Prostate gland (tissue), 2 donors: ENCODE measurements at regions not wholly inside any gene's neighbourhood (a gene's known extent, or its start where the extent isn't known, plus 50 kb on each side); places are given as distances from the start of the nearest gene placed in this dataset.
A peak's percentile ranks its signal among the peaks of the same experiment; 100 is the strongest.

Experiments used
- DNase-seq: peaks from one replicate; pipeline ENCODE4 v3.0.0-alpha.2; 2019; ENCODE audit warnings: low spot score
- H3K27ac ChIP-seq, 2 donors: fragments of 200-600 bp; sonication (generic); 2 replicates each; pipeline ENCODE4 v1.5.1; 2017 to 2019
- H3K27me3 ChIP-seq: fragments of 200-600 bp; sonication (generic); replicated peaks from 2 replicates; pipeline ENCODE4 v1.5.1; 2019; ENCODE audit not compliant: insufficient read depth
- H3K36me3 ChIP-seq, 2 donors: fragments of 200-600 bp; sonication (generic); 1 replicate in 1 of 2; 2 replicates in 1 of 2; pipeline versions ENCODE4 v1.5.1 to v1.8.1; 2017 to 2019
- H3K4me1 ChIP-seq: fragments of 200-600 bp; sonication (generic); replicated peaks from 2 replicates; pipeline ENCODE4 v1.5.1; 2019
- H3K4me3 ChIP-seq, 2 donors: fragments of 200-600 bp; sonication (generic); 2 replicates each; pipeline ENCODE4 v1.5.1; 2017 to 2019
- H3K9me3 ChIP-seq: fragments of 200-600 bp; sonication (generic); 2 replicates; pipeline ENCODE4 v1.5.1; 2017
- CTCF ChIP-seq, 4 experiments: fragments of 200-600 bp in 2 of 4; fragments of 450-650 bp in 2 of 4; sonication (generic) in 2 of 4; IDR thresholded peaks; 1 replicate in 3 of 4; 2 replicates in 1 of 4; pipeline ENCODE4 v1.5.1; 2016 to 2019; ENCODE audit warnings: antibody characterized with exemption in 4 of 4, mild to moderate bottlenecking in 2 of 4, moderate library complexity in 2 of 4
- POLR2A ChIP-seq: fragments of 450-650 bp; IDR thresholded peaks from one replicate; pipeline ENCODE4 v1.6.1; 2016; ENCODE audit warnings: antibody characterized with exemption, mild to moderate bottlenecking
- POLR2AphosphoS5 ChIP-seq: sonication (generic); formaldehyde crosslinking; IDR thresholded peaks from one replicate; pipeline ENCODE4 v1.6.1; 2017; ENCODE audit warnings: antibody characterized with exemption
- WGBS: methylation state at CpG from one replicate; pipeline ENCODE4 v1.1.5; 2018; 5-methylcytosine and 5-hydroxymethylcytosine counted together
- intact Hi-C: fragments of 100-400 bp; cut with DNase I; formaldehyde crosslinking; loops from one replicate; pipeline ENCODE4 v1.14.2; 2022

GRCh38 chr4:154946113-154946512, 165.0 kb downstream of the RBM46 start:
- Histone ChIP-seq H3K36me3 (no peaks in the 10 kb centered on the region), H3K4me3 (no peak overlapping the region), H3K27ac (no peak overlapping the region), H3K27me3 (no peaks in the 10 kb centered on the region), H3K9me3 (no peaks in the 10 kb centered on the region), H3K4me1 (no peaks in the 10 kb centered on the region)
- no peak for TF ChIP-seq CTCF (IDR thresholded peaks at IDR 0.05)
- no peak for TF ChIP-seq POLR2AphosphoS5
- no peak for TF ChIP-seq POLR2A
- no peak for DNase-seq
- intact Hi-C loops: no loop called here
- WGBS: 73% methylated on average over 2 of the region's 2 CpGs

DNA sequence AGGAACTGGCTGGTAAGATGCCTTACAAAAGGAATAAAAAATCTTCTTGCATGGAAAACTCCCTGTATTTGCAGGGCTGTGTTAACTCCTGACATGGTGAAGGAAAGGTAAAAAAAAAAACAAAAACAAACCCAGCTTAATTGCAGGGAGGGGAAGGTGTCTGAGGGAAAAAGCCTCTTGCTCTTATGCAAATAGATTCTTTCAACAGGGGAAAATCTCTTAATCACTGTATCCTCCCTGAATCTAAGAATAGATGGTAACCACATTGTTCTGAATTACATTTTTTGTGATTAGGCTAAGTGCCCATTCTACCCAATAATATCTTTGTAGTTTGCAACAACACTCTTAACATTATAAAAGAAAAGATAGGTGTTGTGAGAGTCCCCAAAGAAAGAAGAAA, 172.6 kb downstream of the RBM46 start:
- no peak overlapping the region for H3K27ac ChIP-seq
- intact Hi-C loops: no loop called here
- no peaks in the 10 kb centered on the region for H3K4me1 ChIP-seq
- H3K36me3 ChIP-seq: no peaks in the 10 kb centered on the region
- H3K9me3 ChIP-seq: no peaks in the 10 kb centered on the region
- no peak for DNase-seq
- no peaks in the 10 kb centered on the region for H3K27me3 ChIP-seq
- no peak overlapping the region for H3K4me3 ChIP-seq
- TF ChIP-seq POLR2A: no peak
- no peak for TF ChIP-seq POLR2AphosphoS5
- no peak for TF ChIP-seq CTCF (IDR thresholded peaks at IDR 0.05)

DNA sequence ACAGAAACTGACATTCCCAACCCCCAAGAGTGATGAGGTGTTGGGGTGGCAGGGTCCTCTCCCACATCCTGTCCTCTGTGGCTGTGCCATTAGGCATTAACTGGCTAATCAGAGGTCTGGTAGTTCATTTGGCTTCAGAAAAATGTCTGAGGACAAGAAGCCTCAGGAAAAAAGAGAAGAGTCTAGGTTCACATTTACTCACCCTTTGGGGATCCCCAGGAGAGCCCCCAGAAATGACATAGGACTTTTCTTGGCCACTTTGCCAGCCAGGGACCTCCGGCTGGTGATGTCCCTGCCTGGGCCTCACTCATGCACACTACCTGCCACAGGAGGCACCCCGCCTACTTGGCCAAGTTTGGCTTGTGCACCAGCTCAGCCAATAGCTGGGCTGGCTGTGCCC, 173.0 kb downstream of the RBM46 start:
- no peak for DNase-seq
- H3K27me3 ChIP-seq: no peaks in the 10 kb centered on the region
- H3K27ac ChIP-seq: no peak overlapping the region
- no peaks in the 10 kb centered on the region for H3K36me3 ChIP-seq
- no peaks in the 10 kb centered on the region for H3K9me3 ChIP-seq
- no peak overlapping the region for H3K4me3 ChIP-seq
- TF ChIP-seq POLR2AphosphoS5: no peak
- H3K4me1 ChIP-seq: no peaks in the 10 kb centered on the region
- WGBS: 88% methylated on average over 2 of the region's 2 CpGs
- intact Hi-C loops: no loop called here

GRCh38 chr4:154958121-154958520, 177.0 kb downstream of the RBM46 start:
- intact Hi-C loops: no loop called here
- Histone ChIP-seq H3K9me3 (no peaks in the 10 kb centered on the region), H3K4me3 (no peak overlapping the region), H3K27me3 (no peaks in the 10 kb centered on the region), H3K36me3 (no peaks in the 10 kb centered on the region), H3K27ac (no peak overlapping the region), H3K4me1 (no peaks in the 10 kb centered on the region)
- DNase-seq: no peak
- no peak for TF ChIP-seq CTCF (IDR thresholded peaks at IDR 0.05)
- TF ChIP-seq POLR2A: no peak
- TF ChIP-seq POLR2AphosphoS5: no peak

- Histone ChIP-seq H3K4me3 (no peak overlapping the region), H3K36me3 (no peaks in the 10 kb centered on the region), H3K27ac (no peak overlapping the region), H3K9me3 (no peaks in the 10 kb centered on the region), H3K4me1 (no peaks in the 10 kb centered on the region), H3K27me3 (no peaks in the 10 kb centered on the region)
- TF ChIP-seq POLR2A (no peak), CTCF (IDR thresholded peaks at IDR 0.05) (no peak), POLR2AphosphoS5 (no peak)
- WGBS: 3% methylated on average over 2 of the region's 2 CpGs
- peak; percentile 17 for DNase-seq
- intact Hi-C loops: no loop called here
These were observed 177.7 kb downstream of the RBM46 start for GRCh38 chr4:154958621-154959358.
